ENCODE measurements at regions not wholly inside any gene's neighbourhood (a gene's known extent, or its start where the extent isn't known, plus 50 kb on each side); places are given as distances from the start of the nearest gene placed in this dataset.
"Not testable (repeated sequence)": the region's sequence is repeated elsewhere in the genome, so short reads cannot be mapped to it uniquely, and the experiment has no call there.

GRCh38 chr15:20608179-20608578 lies 66.6 kb upstream of the GOLGA6L6 start:
- not testable (repeated sequence) for H3K4me3 ChIP-seq (ENCODE audit: low read depth in 1 of 3, low read length in 3 of 3); DNase-seq (ENCODE audit: low spot score)
- WGBS, result 84% methylated on average over 5 of the region's 9 CpGs

DNA sequence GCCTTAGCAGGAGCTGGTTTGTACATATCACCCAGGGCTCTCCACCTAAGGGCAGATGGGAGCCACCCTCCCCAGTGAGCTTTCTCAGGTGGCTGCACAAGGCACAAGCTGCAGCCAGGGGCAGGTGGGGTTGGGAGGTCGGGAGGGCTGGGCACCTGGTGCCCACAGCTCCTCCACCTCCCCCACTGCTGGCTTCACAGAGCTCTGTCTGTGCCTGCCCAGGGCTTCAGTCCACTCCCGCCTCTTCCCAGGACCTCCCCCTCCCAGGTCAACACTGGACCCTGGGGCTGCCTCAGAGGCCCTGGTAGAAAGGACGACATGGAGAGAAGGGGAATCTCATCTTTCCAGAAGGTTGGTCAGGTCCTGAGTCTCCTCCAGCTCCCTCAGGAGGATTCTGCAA lies 55.6 kb upstream of the GOLGA6L6 start:
- not testable (repeated sequence) for DNase-seq (ENCODE audit: low spot score); H3K9ac ChIP-seq (ENCODE audit: low read depth in 1 of 2, low read length in 2 of 2); H3K4me3 ChIP-seq (ENCODE audit: low read depth in 1 of 3, low read length in 3 of 3); H3K9me3 ChIP-seq (ENCODE audit: control insufficient read depth in 4 of 4, low read length in 3 of 4); H3K36me3 ChIP-seq (ENCODE audit: control insufficient read depth in 4 of 4, insufficient read depth in 3 of 4, low read depth in 1 of 4, low read length in 3 of 4); H3K4me1 ChIP-seq (ENCODE audit: control insufficient read depth in 4 of 4, insufficient read depth in 4 of 4, low read length in 3 of 4); H3K27ac ChIP-seq (ENCODE audit: low read depth in 1 of 2, low read length in 2 of 2); H3K27me3 ChIP-seq (ENCODE audit: control insufficient read depth in 4 of 4, insufficient read depth in 4 of 4, low read length in 3 of 4)
- WGBS, result 65% methylated on average over 2 of the region's 3 CpGs

More at GRCh38 chr15:20608179-20608578, 66.6 kb upstream of the GOLGA6L6 start:
- H3K9me3 ChIP-seq (ENCODE audit: control insufficient read depth in 4 of 4, low read length in 3 of 4); H3K27me3 ChIP-seq (ENCODE audit: control insufficient read depth in 4 of 4, insufficient read depth in 4 of 4, low read length in 3 of 4); H3K4me1 ChIP-seq (ENCODE audit: control insufficient read depth in 4 of 4, insufficient read depth in 4 of 4, low read length in 3 of 4); H3K9ac ChIP-seq (ENCODE audit: low read depth in 1 of 2, low read length in 2 of 2); H3K36me3 ChIP-seq (ENCODE audit: control insufficient read depth in 4 of 4, insufficient read depth in 3 of 4, low read depth in 1 of 4, low read length in 3 of 4); H3K27ac ChIP-seq (ENCODE audit: low read depth in 1 of 2, low read length in 2 of 2): not testable (repeated sequence)

GRCh38 chr15:20594219-20594618 lies 52.6 kb upstream of the GOLGA6L6 start:
- not testable (repeated sequence) for H3K9ac ChIP-seq (ENCODE audit: low read depth in 1 of 2, low read length in 2 of 2)
- 70% methylated on average over 3 of the region's 5 CpGs for WGBS

DNA sequence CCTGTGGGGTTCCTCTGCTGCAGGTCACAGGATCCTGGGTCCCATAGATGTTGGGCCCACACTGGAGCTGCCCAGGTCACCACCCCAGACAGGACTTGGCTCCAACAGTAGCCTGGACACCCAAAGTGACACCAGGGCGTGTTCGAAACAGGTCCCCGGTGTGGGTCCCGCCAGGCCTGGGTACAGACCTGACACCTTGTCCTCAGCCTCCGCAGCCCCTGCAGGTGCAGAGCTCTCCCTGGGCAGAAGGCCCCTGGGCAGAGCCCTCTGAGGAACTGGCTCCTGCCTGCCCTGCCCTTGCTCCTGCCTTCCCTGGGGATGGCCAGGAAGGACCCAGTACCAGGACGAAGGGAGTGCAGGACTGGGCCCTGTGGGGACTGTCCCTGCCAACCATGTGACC lies 50.3 kb upstream of the GOLGA6L6 start:
- not testable (repeated sequence) for H3K4me1 ChIP-seq (ENCODE audit: control insufficient read depth in 4 of 4, insufficient read depth in 4 of 4, low read length in 3 of 4); DNase-seq (ENCODE audit: low spot score); H3K27me3 ChIP-seq (ENCODE audit: control insufficient read depth in 4 of 4, insufficient read depth in 4 of 4, low read length in 3 of 4); H3K4me3 ChIP-seq (ENCODE audit: low read depth in 1 of 3, low read length in 3 of 3); H3K9me3 ChIP-seq (ENCODE audit: control insufficient read depth in 4 of 4, low read length in 3 of 4); H3K27ac ChIP-seq (ENCODE audit: low read depth in 1 of 2, low read length in 2 of 2); H3K9ac ChIP-seq (ENCODE audit: low read depth in 1 of 2, low read length in 2 of 2); H3K36me3 ChIP-seq (ENCODE audit: control insufficient read depth in 4 of 4, insufficient read depth in 3 of 4, low read depth in 1 of 4, low read length in 3 of 4)
- WGBS, result 97% methylated on average over 5 of the region's 6 CpGs

More at GRCh38 chr15:20594219-20594618, 52.6 kb upstream of the GOLGA6L6 start:
- H3K4me1 ChIP-seq (ENCODE audit: control insufficient read depth in 4 of 4, insufficient read depth in 4 of 4, low read length in 3 of 4); H3K36me3 ChIP-seq (ENCODE audit: control insufficient read depth in 4 of 4, insufficient read depth in 3 of 4, low read depth in 1 of 4, low read length in 3 of 4); H3K4me3 ChIP-seq (ENCODE audit: low read depth in 1 of 3, low read length in 3 of 3); H3K27ac ChIP-seq (ENCODE audit: low read depth in 1 of 2, low read length in 2 of 2); DNase-seq (ENCODE audit: low spot score); H3K9me3 ChIP-seq (ENCODE audit: control insufficient read depth in 4 of 4, low read length in 3 of 4); H3K27me3 ChIP-seq (ENCODE audit: control insufficient read depth in 4 of 4, insufficient read depth in 4 of 4, low read length in 3 of 4): not testable (repeated sequence)
